Liver (tissue), 8 donors: ENCODE measurements at regions not wholly inside any gene's neighbourhood (a gene's known extent, or its start where the extent isn't known, plus 50 kb on each side); places are given as distances from the start of the nearest gene placed in this dataset.

Source experiments
- DNase-seq: peaks from one replicate; pipeline ENCODE4 v3.0.0-alpha.2; 2017; ENCODE audit warnings: low spot score
- H3K27ac ChIP-seq, 2 donors: one replicate each; pipeline ENCODE4 v1.7.0; 2013; ENCODE audit warnings: inconsistent platforms in 2 of 2, low read length in 2 of 2, control low read depth in 1 of 2, low read depth in 1 of 2, mild to moderate bottlenecking in 1 of 2
- H3K27me3 ChIP-seq, 4 donors: one replicate each; pipeline versions ENCODE4 v1.6.1 to v1.7.0; 2013; ENCODE audit warnings: low read length in 3 of 4, inconsistent platforms in 1 of 4, mild to moderate bottlenecking in 1 of 4, moderate library complexity in 1 of 4; ENCODE audit not compliant: control insufficient read depth in 4 of 4, insufficient read depth in 4 of 4
- H3K36me3 ChIP-seq, 4 donors: one replicate each; pipeline versions ENCODE4 v1.6.1 to v1.7.0; 2013; ENCODE audit warnings: low read length in 3 of 4, mild to moderate bottlenecking in 3 of 4, low read depth in 1 of 4, moderate library complexity in 1 of 4; ENCODE audit not compliant: control insufficient read depth in 4 of 4, insufficient read depth in 3 of 4
- H3K4me1 ChIP-seq, 4 donors: one replicate each; pipeline versions ENCODE4 v1.6.1 to v1.7.0; 2013; ENCODE audit warnings: low read length in 3 of 4, mild to moderate bottlenecking in 3 of 4, moderate library complexity in 1 of 4; ENCODE audit not compliant: control insufficient read depth in 4 of 4, insufficient read depth in 4 of 4
- H3K4me3 ChIP-seq, 3 donors: one replicate each; pipeline versions ENCODE4 v1.6.1 to v1.7.0; 2013; ENCODE audit warnings: low read length in 3 of 3, control low read depth in 1 of 3, low read depth in 1 of 3, mild to moderate bottlenecking in 1 of 3
- H3K9ac ChIP-seq, 2 donors: one replicate each; pipeline ENCODE4 v1.7.0; 2013; ENCODE audit warnings: low read length in 2 of 2, mild to moderate bottlenecking in 2 of 2, moderate library complexity in 2 of 2, control low read depth in 1 of 2, low read depth in 1 of 2
- H3K9me3 ChIP-seq, 4 donors: one replicate each; pipeline versions ENCODE4 v1.6.1 to v1.7.0; 2013; ENCODE audit warnings: low read length in 3 of 4; ENCODE audit not compliant: control insufficient read depth in 4 of 4
- CTCF ChIP-seq: fragments of 150-350 bp; IDR thresholded peaks from 2 replicates; pipeline ENCODE4 v1.5.1; 2017; ENCODE audit warnings: improper control_type of control experiment, low read depth, low read length; ENCODE audit not compliant: missing input control
- EGR1 ChIP-seq, 2 donors: IDR thresholded peaks; 2 replicates each; pipeline ENCODE4 v1.6.1; 2016 to 2018; ENCODE audit warnings: antibody characterized with exemption in 2 of 2, low read depth in 2 of 2
- FOXA1 ChIP-seq: IDR thresholded peaks from 2 replicates; pipeline ENCODE4 v1.6.1; 2016; ENCODE audit warnings: antibody characterized with exemption
- FOXA2 ChIP-seq: IDR thresholded peaks from 2 replicates; pipeline ENCODE4 v1.6.1; 2016; ENCODE audit warnings: antibody characterized with exemption
- GABPA ChIP-seq, 2 donors: IDR thresholded peaks in 1 of 2; conservative IDR thresholded peaks in 1 of 2; 2 replicates each; pipeline ENCODE4 v1.6.1; 2016; ENCODE audit warnings: antibody characterized with exemption in 2 of 2, mild to moderate bottlenecking in 1 of 2, moderate library complexity in 1 of 2
- HNF4A ChIP-seq, 2 donors: conservative IDR thresholded peaks; 2 replicates each; pipeline ENCODE4 v1.6.1; 2016; ENCODE audit warnings: antibody characterized with exemption in 2 of 2, mild to moderate bottlenecking in 2 of 2
- HNF4G ChIP-seq: IDR thresholded peaks from 2 replicates; pipeline ENCODE4 v1.6.1; 2016; ENCODE audit warnings: antibody characterized with exemption
- JUND ChIP-seq, 2 donors: IDR thresholded peaks; 2 replicates each; pipeline ENCODE4 v1.6.1; 2016; ENCODE audit warnings: antibody characterized with exemption in 2 of 2
- MAX ChIP-seq: IDR thresholded peaks from 2 replicates; pipeline ENCODE4 v1.6.1; 2016; ENCODE audit warnings: antibody characterized with exemption
- RAD21 ChIP-seq, 2 donors: IDR thresholded peaks; 2 replicates each; pipeline ENCODE4 v1.6.1; 2016; ENCODE audit warnings: antibody characterized with exemption in 2 of 2, mild to moderate bottlenecking in 2 of 2
- REST ChIP-seq: IDR thresholded peaks from 2 replicates; pipeline ENCODE4 v1.6.1; 2016; ENCODE audit warnings: antibody characterized with exemption, mild to moderate bottlenecking
- RXRA ChIP-seq, 2 donors: IDR thresholded peaks; 2 replicates each; pipeline ENCODE4 v1.6.1; 2017 to 2018; ENCODE audit warnings: antibody characterized with exemption in 2 of 2, mild to moderate bottlenecking in 1 of 2
- SP1 ChIP-seq: IDR thresholded peaks from 2 replicates; pipeline ENCODE4 v1.6.1; 2018; ENCODE audit warnings: antibody characterized with exemption, mild to moderate bottlenecking
- TAF1 ChIP-seq: conservative IDR thresholded peaks from 2 replicates; pipeline ENCODE4 v1.6.1; 2016; ENCODE audit warnings: antibody characterized with exemption, mild to moderate bottlenecking
- YY1 ChIP-seq: IDR thresholded peaks from 2 replicates; pipeline ENCODE4 v1.6.1; 2016; ENCODE audit warnings: antibody characterized with exemption, mild to moderate bottlenecking
- ZBTB33 ChIP-seq: IDR thresholded peaks from 2 replicates; pipeline ENCODE4 v1.6.1; 2016; ENCODE audit warnings: antibody characterized with exemption
- WGBS: extraction: QIAGEN DNeasy Blood & Tissue Kit; methylation state at CpG from one replicate; pipeline ENCODE4 v1.1.7; 2013; 5-methylcytosine and 5-hydroxymethylcytosine counted together
- donor health status: healthy.
- donor health status: healthy.
- donor health status: healthy.
- donor health status: healthy.
- donor health status: healthy.

GRCh38 chr2:60350791-60351190, 202.7 kb downstream of the BCL11A start:
- 74% methylated on average over 4 of the region's 4 CpGs for WGBS
- DNase-seq, result no peak
- TF ChIP-seq HNF4G (no peak), HNF4A (conservative IDR thresholded peaks at IDR 0.05) (no peak), MAX (no peak), TAF1 (no peak), GABPA (IDR thresholded peaks at IDR 0.05 in 1 of 2, conservative IDR thresholded peaks at IDR 0.05 in 1 of 2) (no peak), YY1 (no peak), CTCF (no peak), REST (no peak), ZBTB33 (no peak)

GRCh38 chr2:60347781-60348180, 205.7 kb downstream of the BCL11A start:
- H3K27me3 ChIP-seq, result no peaks in the 10 kb centered on the region
- H3K4me3 ChIP-seq, result no peak overlapping the region
- no peaks in the 10 kb centered on the region for H3K9me3 ChIP-seq
- H3K27ac ChIP-seq, result no peak overlapping the region
- 84% methylated on average over 5 of the region's 5 CpGs for WGBS
- DNase-seq, result no peak
- no peaks in the 10 kb centered on the region for H3K4me1 ChIP-seq
- TF ChIP-seq ZBTB33, result no peak
- no peak for TF ChIP-seq EGR1 (IDR thresholded peaks at IDR 0.05; ENCODE audit: low read depth in 2 of 2)
- no peak for TF ChIP-seq GABPA (IDR thresholded peaks at IDR 0.05 in 1 of 2, conservative IDR thresholded peaks at IDR 0.05 in 1 of 2)
- TF ChIP-seq TAF1, result no peak
- no peak for TF ChIP-seq REST
- no peak for TF ChIP-seq YY1
- TF ChIP-seq JUND (IDR thresholded peaks at IDR 0.05), result no peak
- TF ChIP-seq FOXA2, result no peak
- TF ChIP-seq FOXA1, result no peak
- TF ChIP-seq MAX, result no peak
- TF ChIP-seq RAD21 (IDR thresholded peaks at IDR 0.05), result no peak
- TF ChIP-seq RXRA (IDR thresholded peaks at IDR 0.05), result no peak
- no peak for TF ChIP-seq SP1
- no peaks in the 10 kb centered on the region for H3K36me3 ChIP-seq
- no peak overlapping the region for H3K9ac ChIP-seq

More at GRCh38 chr2:60350791-60351190, 202.7 kb downstream of the BCL11A start:
- Histone ChIP-seq H3K4me1 (no peaks in the 10 kb centered on the region), H3K36me3 (no peaks in the 10 kb centered on the region), H3K9ac (no peak overlapping the region), H3K4me3 (no peak overlapping the region), H3K27ac (no peak overlapping the region), H3K27me3 (no peaks in the 10 kb centered on the region), H3K9me3 (no peaks in the 10 kb centered on the region)
